K562 (cell line): ENCODE measurements at regions not wholly inside any gene's neighbourhood (a gene's known extent, or its start where the extent isn't known, plus 50 kb on each side); places are given as distances from the start of the nearest gene placed in this dataset.

Experiments used
- ATAC-seq: fragments of 200-7000 bp; cut with Tn5 transposase; 3 replicates; pipeline ENCODE4 v1.9.1; 2020; ENCODE audit warnings: moderate library complexity
- BruUV-seq: library from RNA; stranded (reverse); fragments of 400-500 nt; replicated peaks from 2 replicates; lab custom pipeline; 2021; lab: Mats Ljungman, UMichigan
- CTCF ChIA-PET: fragments of 300-600 bp; formaldehyde crosslinking; extraction: SDS; loops from one replicate; lab custom pipeline; 2021; ENCODE audit warnings: low intra/inter-chr PET ratio; lab: Yijun Ruan, JAX
- POLR2A ChIA-PET: fragments of 300-600, 350-650 bp; sonication (Branson Sonifier 250); formaldehyde crosslinking; extraction: SDS; loops from one replicate; lab custom pipeline; 2021; ENCODE audit warnings: antibody characterized with exemption, inconsistent platforms; lab: Yijun Ruan, JAX
- DNase-seq, 4 experiments: peaks; one replicate each; pipeline versions ENCODE4 v3.0.0 to v3.0.0-alpha.2; 2011 to 2018; ENCODE audit warnings: low spot score in 3 of 4, mixed read lengths in 3 of 4; ENCODE audit errors: extremely low read depth in 1 of 4
- FAIRE-seq: peaks from 2 replicates; lab custom pipeline; 2011; peaks lifted over from hg19 to GRCh38; lab: Jason Lieb, UNC
- H2AFZ ChIP-seq: 2 replicates; pipeline ENCODE4 v1.6.0; 2011; ENCODE audit warnings: low read depth, low read length, control low read depth, inconsistent platforms
- H3K27ac ChIP-seq: fragments of 200-600 bp; 3 replicates; pipeline ENCODE4 v1.8.0; 2011; ENCODE audit warnings: low read depth, mild to moderate bottlenecking, control low read depth, inconsistent platforms, low read length, moderate library complexity, mixed read lengths; ENCODE audit errors: extremely low read depth
- H3K27me3 ChIP-seq, 2 experiments: fragments of 300-600 bp in 1 of 2; 2 replicates in 1 of 2; 3 replicates in 1 of 2; pipeline versions ENCODE4 v1.6.0 to v1.8.0; 2011; ENCODE audit warnings: inconsistent platforms in 2 of 2, low read length in 2 of 2, mild to moderate bottlenecking in 1 of 2, mixed read lengths in 1 of 2, moderate library complexity in 1 of 2; ENCODE audit not compliant: control insufficient read depth in 2 of 2, insufficient read depth in 2 of 2
- H3K36me3 ChIP-seq: fragments of 300-600 bp; 3 replicates; pipeline ENCODE4 v1.8.0; 2011; ENCODE audit warnings: mild to moderate bottlenecking, low read length, inconsistent platforms; ENCODE audit not compliant: control insufficient read depth, insufficient read depth
- H3K4me1 ChIP-seq, 2 experiments: fragments of 200-600 bp in 1 of 2; replicated peaks in 1 of 2; 2 replicates in 1 of 2; 3 replicates in 1 of 2; pipeline versions ENCODE4 v1.5.1 to v1.8.0; 2011; ENCODE audit warnings: inconsistent platforms in 2 of 2, low read length in 2 of 2, mild to moderate bottlenecking in 1 of 2, mixed read lengths in 1 of 2, moderate library complexity in 1 of 2; ENCODE audit not compliant: control insufficient read depth in 2 of 2, insufficient read depth in 2 of 2
- H3K4me2 ChIP-seq: 2 replicates; pipeline ENCODE4 v1.6.1; 2011; ENCODE audit warnings: low read length, control low read depth, inconsistent platforms, mixed read lengths; ENCODE audit not compliant: insufficient read depth
- H3K4me3 ChIP-seq: fragments of 200-600 bp; sonication (generic), shearing (Covaris generic); 2 replicates; pipeline ENCODE4 v1.5.1; 2016; ENCODE audit warnings: control low read depth, inconsistent platforms
- H3K79me2 ChIP-seq: fragments of 200-600 bp; 3 replicates; pipeline ENCODE4 v1.8.0; 2011; ENCODE audit warnings: low read length, inconsistent platforms; ENCODE audit not compliant: control insufficient read depth, insufficient read depth
- H3K9ac ChIP-seq, 2 experiments: 2 replicates each; pipeline versions ENCODE4 v1.6.0 to v1.6.1; 2011; ENCODE audit warnings: low read depth in 2 of 2, low read length in 2 of 2, control low read depth in 1 of 2, inconsistent platforms in 1 of 2, mild to moderate bottlenecking in 1 of 2, mixed read lengths in 1 of 2; ENCODE audit not compliant: insufficient read depth in 1 of 2
- H3K9me1 ChIP-seq: one replicate; pipeline ENCODE4 v1.6.0; 2011; ENCODE audit warnings: inconsistent platforms, mild to moderate bottlenecking, low read length, moderate library complexity; ENCODE audit not compliant: control insufficient read depth, insufficient read depth
- H3K9me3 ChIP-seq: replicated peaks from 2 replicates; pipeline ENCODE4 v1.5.1; 2011; ENCODE audit warnings: low read depth, low read length, inconsistent platforms; ENCODE audit not compliant: control insufficient read depth, insufficient read depth
- H4K20me1 ChIP-seq: replicated peaks from 2 replicates; pipeline ENCODE4 v1.6.1; 2011; ENCODE audit warnings: low read length, inconsistent platforms, mixed read lengths; ENCODE audit not compliant: control insufficient read depth, insufficient read depth
- CBX5 ChIP-seq: IDR thresholded peaks from 2 replicates; pipeline ENCODE4 v1.6.1; 2014; ENCODE audit warnings: low read depth, borderline replicate concordance
- DPF2 ChIP-seq: fragments of 450-650 bp; IDR thresholded peaks from 2 replicates; pipeline ENCODE4 v1.6.1; 2016
- ELF2 ChIP-seq: fragments of 250-450 bp; sonication (Bioruptor Pico); IDR thresholded peaks from 2 replicates; pipeline ENCODE4 v1.5.0; 2021; ENCODE audit warnings: mild to moderate bottlenecking
- GTF2F1 ChIP-seq: IDR thresholded peaks from 2 replicates; pipeline ENCODE4 v1.6.1; 2011; ENCODE audit warnings: low read depth, low read length, improper control_type of control experiment
- HDAC8 ChIP-seq: fragments of 450-650 bp; IDR thresholded peaks from 2 replicates; pipeline ENCODE4 v1.6.1; 2016; ENCODE audit warnings: mild to moderate bottlenecking, missing genetic modification characterization, moderate library complexity, missing compliant biosample characterization
- KAT8 ChIP-seq: fragments of 450-650 bp; IDR thresholded peaks from 2 replicates; pipeline ENCODE4 v1.6.1; 2016; ENCODE audit warnings: low read depth, mild to moderate bottlenecking
- KDM2B ChIP-seq: fragments of 250-450 bp; sonication (Bioruptor Pico); IDR thresholded peaks from 2 replicates; pipeline ENCODE4 v1.8.0; 2021; ENCODE audit warnings: mild to moderate bottlenecking, moderate library complexity
- KLF6 ChIP-seq: fragments of 250-450 bp; sonication (Bioruptor Pico); IDR thresholded peaks from 2 replicates; pipeline ENCODE4 v1.4.0; 2020; ENCODE audit warnings: mild to moderate bottlenecking, moderate library complexity, borderline replicate concordance
- MTF1 ChIP-seq: fragments of 250-450 bp; sonication (Bioruptor Pico); IDR thresholded peaks from 2 replicates; pipeline ENCODE4 v1.9.0; 2021; ENCODE audit warnings: moderate library complexity, mild to moderate bottlenecking, inconsistent platforms, borderline replicate concordance
- MXI1 ChIP-seq: IDR thresholded peaks from 2 replicates; pipeline ENCODE4 v1.6.1; 2011; ENCODE audit warnings: low read depth, mild to moderate bottlenecking, improper control_type of control experiment, low read length
- PHB ChIP-seq: fragments of 250-450 bp; sonication (Bioruptor Pico); IDR thresholded peaks from 2 replicates; pipeline ENCODE4 v1.5.0; 2021
- U2AF1 ChIP-seq: fragments of 200-400 bp; formaldehyde crosslinking; optimal IDR thresholded peaks from 2 replicates; pipeline ENCODE3; 2017; ENCODE audit warnings: mild to moderate bottlenecking, low read depth, low read length, moderate library complexity
- ZNF431 ChIP-seq: sonication (generic); formaldehyde crosslinking; IDR thresholded peaks from 2 replicates; pipeline ENCODE4 v1.8.0; 2022; ENCODE audit warnings: mild to moderate bottlenecking, missing genetic modification reagents
- WGBS: fragments of 100-300 bp; shearing (Covaris generic); methylation state at CpG from one replicate; pipeline ENCODE4 v1.1.6; 2016; ENCODE audit warnings: low coverage, mixed read lengths; ENCODE audit not compliant: insufficient coverage; ENCODE audit errors: missing lambda C conversion rate; 5-methylcytosine and 5-hydroxymethylcytosine counted together
- in situ Hi-C: fragments of 300-500 bp; cut with MboI; formaldehyde crosslinking; loops from 4 replicates; pipeline ENCODE4 v1.15.0; 2018; ENCODE audit warnings: inconsistent platforms, mixed read lengths
- intact Hi-C: fragments of 100-400 bp; cut with micrococcal nuclease; formaldehyde crosslinking; loops from 2 replicates; pipeline ENCODE4 v1.14.2; 2022
- TF ChIP-seq, protein P1 (sequence below): IDR thresholded peaks from 3 replicates; pipeline ENCODE4 v1.6.1; 2011; ENCODE audit warnings: borderline replicate concordance, mild to moderate bottlenecking; ENCODE audit not compliant: insufficient read length, insufficient read depth

DNA sequence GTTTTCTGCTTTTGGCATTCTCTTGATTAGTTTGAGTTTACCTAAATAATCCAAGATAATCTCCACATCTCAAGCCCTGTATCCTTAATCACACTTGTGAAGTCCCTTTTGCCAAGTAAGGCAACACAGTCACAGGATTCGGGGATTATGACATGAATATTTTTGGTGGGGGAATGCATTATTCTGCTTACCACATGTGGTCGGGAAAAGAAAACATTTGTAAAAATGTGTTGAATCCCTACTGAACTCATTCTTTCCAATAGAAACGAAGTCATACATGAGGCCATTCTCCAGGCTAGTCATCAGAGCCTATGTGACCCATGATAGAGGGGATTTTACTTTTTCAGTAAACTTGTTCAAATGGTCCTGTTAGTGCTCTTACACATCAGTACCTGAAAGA, 58.5 kb upstream of the PRICKLE1 start (continued):
- TF ChIP-seq, protein P1, sequence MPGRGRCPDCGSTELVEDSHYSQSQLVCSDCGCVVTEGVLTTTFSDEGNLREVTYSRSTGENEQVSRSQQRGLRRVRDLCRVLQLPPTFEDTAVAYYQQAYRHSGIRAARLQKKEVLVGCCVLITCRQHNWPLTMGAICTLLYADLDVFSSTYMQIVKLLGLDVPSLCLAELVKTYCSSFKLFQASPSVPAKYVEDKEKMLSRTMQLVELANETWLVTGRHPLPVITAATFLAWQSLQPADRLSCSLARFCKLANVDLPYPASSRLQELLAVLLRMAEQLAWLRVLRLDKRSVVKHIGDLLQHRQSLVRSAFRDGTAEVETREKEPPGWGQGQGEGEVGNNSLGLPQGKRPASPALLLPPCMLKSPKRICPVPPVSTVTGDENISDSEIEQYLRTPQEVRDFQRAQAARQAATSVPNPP = no peak
- TF ChIP-seq MTF1 (no peak), PHB (CRISPR knock-in tag) (no peak)
- TF ChIP-seq, all 486 proteins: peak for 0

DNA sequence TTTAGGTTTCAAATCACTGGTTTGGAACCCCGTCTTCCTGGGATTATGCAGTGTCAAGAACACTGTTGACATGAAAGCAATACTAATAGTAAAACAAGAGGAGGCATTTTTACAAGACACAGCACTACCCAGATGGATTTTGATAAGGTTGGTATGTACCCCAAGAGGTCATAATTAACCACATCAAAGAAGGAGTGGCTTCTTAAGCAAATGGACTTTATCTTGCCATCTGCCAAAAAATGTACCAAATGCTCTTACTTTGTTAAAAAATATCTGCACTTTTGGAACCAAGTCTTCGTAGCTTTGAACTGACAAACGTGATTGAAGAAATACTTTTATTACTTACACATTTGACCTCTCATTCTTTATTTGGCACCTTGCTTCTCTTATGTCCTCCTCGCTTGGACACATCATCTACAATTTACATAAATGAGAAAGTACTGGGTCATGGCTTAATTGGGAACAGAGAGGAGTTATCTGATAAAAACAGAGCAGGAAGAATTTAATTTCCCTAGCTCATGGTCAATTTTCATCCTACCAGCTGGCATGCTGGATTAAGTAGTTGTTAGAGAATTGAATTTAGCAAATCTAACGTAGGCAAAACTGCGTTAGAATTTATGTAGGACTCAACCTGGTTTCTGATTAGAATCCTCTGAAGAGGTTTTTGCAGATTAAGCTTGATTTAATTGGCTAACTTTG, 54.5 kb upstream of the PRICKLE1 start:
- Histone ChIP-seq H3K79me2 (no peaks in the 10 kb centered on the region), H3K4me1 (no peaks in the 10 kb centered on the region), H2AFZ (no peak overlapping the region), H3K27ac (no peak overlapping the region), H3K27me3 (no peaks in the 10 kb centered on the region), H3K9me3 (no peaks in the 10 kb centered on the region), H3K4me3 (no peak overlapping the region), H3K9me1 (no peaks in the 10 kb centered on the region), H3K4me2 (no peak overlapping the region), H3K9ac (no peak overlapping the region), H3K36me3 (no peaks in the 10 kb centered on the region), H4K20me1 (no peaks in the 10 kb centered on the region)
- CTCF ChIA-PET = no interaction called here
- in situ Hi-C loops = no loop called here
- 2% methylated on average over 6 of the region's 6 CpGs for WGBS
- BruUV-seq = no TSS peak
- DNase-seq = no peak
- intact Hi-C loops = no loop called here
- TF ChIP-seq MXI1 (no peak), U2AF1 (no peak), DPF2 (no peak), KLF6 (CRISPR knock-in tag) (no peak), ZNF431 (no peak), KAT8 (no peak), HDAC8 (no peak), GTF2F1 (no peak), CBX5 (no peak), ELF2 (no peak), KDM2B (CRISPR knock-in tag) (no peak)
- ATAC-seq = no peak
- FAIRE-seq = no peak
- POLR2A ChIA-PET = interaction anchor here (0.6 to 0.7 kb wide), 2 partner anchors 29 to 138 kb away, joined by 3 read pairs; no protein-coding TSS in a partner anchor
